NCI-H1694 treated with DMSO at 0.1 percent for 48 hours (cell line): ENCODE measurements at regions not wholly inside any gene's neighbourhood (a gene's known extent, or its start where the extent isn't known, plus 50 kb on each side); places are given as distances from the start of the nearest gene placed in this dataset.

Source experiments
- DNase-seq: peaks from one replicate; lab custom pipeline; 2025; lab: John Stamatoyannopoulos, UW

GRCh38 chr14:49016381-49016780 is 569.8 kb downstream of the RPS29 start:
- DNase-seq, result no peak

GRCh38 chr14:49014476-49014875 is 571.7 kb downstream of the RPS29 start:
- DNase-seq, result no peak

DNA sequence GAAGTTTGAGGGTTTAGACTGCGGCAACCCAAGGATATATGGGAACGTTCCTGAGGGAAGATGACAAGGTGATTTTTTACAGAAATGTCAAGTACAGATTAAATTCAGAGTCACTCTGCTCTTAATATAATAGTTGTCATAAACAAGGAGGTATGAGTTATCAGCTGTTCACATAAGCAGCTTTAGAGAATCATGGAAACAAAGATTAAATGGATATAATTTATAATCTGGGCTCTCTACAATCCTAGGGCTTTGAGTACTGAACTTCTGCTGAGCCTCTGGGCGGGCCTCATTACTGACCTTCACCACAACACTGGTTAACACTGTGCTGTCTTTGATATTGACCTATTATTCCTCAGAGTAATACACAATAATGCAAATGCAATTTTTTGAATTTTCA is 577.8 kb downstream of the RPS29 start:
- no peak for DNase-seq

DNA sequence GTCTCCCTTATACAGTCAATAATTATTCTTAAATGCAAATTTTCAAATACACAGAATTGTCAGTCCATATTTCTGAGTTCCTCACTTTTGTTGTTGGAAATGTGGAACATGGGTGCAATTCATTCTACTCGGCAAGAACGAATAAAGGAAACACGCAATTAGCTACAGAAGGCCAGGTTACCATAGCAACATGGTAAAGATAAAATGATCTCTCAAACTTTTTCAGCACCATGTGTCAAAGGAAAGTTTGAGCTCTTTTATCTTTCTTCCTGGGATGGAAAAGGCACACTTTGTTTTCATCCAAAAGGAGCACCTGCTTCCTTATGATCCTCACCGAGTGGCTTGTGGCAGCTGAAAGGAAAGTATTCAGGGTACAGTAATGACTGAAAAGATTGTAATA is 595.0 kb downstream of the RPS29 start:
- no peak for DNase-seq

DNA sequence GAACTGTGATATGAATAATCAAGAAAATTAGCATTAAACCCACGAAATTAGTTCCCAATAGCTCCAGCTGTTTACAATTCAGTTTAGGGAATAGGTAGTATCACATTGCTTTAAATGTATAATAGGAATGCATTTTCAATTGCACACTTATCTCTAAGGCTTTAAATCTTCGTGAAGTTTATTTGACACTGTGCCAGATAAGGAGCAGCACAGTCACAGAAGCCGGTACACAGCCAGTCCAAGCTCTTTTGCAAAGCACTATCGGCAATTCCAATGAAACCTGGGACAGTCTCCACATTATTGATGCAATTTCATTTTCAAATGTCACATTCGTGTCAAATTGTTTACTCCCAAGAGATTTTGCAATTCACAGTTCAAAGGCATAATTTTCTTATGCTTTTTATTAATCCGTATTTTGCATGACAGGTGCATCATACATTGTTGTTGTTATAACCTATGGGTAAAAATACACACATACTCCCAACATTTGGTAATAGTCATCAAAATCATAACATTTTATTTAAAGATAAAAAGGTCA is 602.8 kb downstream of the RPS29 start:
- DNase-seq, result no peak

GRCh38 chr14:48974994-48975393 is 611.2 kb downstream of the RPS29 start:
- DNase-seq, result no peak

DNA sequence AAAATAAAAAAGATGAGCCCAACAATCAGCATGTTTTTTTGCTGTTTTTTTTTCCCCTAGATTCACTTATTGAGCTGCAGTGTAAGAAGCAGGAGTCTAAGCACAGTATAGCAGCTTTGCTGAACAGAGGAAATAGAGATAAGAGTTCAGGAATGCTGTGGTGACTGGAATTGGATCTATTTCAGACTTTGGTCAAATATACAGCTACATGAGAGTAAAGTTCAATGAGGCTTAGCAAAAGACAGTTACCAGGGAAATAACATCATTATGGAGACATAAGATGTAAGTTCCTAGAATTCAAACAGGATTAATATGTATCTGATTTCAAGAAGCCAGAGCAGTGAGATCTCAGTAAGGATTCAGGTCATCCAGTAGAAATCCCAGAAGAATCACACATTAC is 613.0 kb downstream of the RPS29 start:
- no peak for DNase-seq

DNA sequence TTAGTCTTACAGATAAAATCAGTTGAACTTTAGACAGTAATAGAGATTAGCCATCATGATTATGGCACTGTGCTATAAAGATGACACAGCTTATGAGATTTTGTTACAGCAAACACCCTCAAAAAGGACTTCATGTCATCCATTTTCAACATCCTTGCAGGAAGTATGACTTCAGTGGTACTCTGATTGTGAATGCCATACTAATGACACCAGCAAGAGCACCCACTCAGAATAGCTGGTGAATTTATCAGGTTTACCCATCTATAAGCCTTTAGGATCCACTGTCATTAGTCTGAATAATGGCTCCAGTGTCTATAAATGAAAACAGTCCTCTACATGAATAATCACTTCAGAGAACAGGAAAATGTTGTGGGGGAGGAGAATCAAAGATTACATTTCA is 615.2 kb downstream of the RPS29 start:
- no peak for DNase-seq

DNA sequence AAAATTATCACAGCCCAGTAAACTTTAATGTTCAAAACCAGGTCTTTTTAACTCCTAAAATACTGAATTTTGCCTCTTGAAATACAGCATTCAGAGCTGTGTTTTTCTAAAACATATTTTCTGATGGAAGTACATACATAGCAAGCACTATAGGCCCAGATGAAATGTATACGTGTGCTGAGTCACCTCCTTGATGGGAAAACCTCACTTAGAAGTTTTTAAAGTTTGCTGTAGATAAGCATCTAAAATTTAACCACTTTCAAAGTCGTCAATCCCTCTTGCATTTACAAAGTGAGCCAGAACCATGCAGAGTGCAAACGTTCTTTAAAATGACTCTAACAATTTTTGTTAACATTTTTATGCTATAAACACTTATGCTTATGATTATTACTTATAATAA is 618.8 kb downstream of the RPS29 start:
- no peak for DNase-seq

- DNase-seq, result no peak
Measured at GRCh38 chr14:48963231-48963790, 622.9 kb downstream of the RPS29 start.

- DNase-seq, result no peak
Measured at GRCh38 chr14:48957486-48957885, 628.7 kb downstream of the RPS29 start.

GRCh38 chr14:48955857-48956256 is 630.3 kb downstream of the RPS29 start:
- DNase-seq, result no peak

- no peak for DNase-seq
Measured at GRCh38 chr14:48954446-48954845, 631.7 kb downstream of the RPS29 start.

DNA sequence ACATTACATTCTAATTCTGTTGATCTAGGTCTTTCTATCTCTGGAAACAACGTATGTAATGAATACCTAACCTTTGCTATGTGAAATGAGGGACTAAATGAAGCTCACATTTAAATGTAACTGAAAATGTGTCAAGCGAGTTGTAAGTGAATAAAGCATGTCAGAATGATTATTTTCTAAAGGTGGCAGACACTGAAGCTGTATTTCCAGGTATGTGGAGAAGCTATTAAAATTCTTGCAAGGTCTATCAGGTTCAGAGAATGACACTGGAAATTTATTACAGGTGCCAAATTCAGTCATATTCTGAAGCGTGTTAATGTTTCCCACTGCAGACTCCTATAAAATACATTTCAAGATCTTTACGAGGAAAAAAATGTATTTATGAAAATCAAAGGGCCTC is 641.4 kb downstream of the RPS29 start:
- no peak for DNase-seq

- DNase-seq, result no peak
Measured at GRCh38 chr14:48943913-48944312, 642.3 kb downstream of the RPS29 start.

GRCh38 chr14:48937541-48938195 is 648.5 kb downstream of the RPS29 start:
- no peak for DNase-seq

DNA sequence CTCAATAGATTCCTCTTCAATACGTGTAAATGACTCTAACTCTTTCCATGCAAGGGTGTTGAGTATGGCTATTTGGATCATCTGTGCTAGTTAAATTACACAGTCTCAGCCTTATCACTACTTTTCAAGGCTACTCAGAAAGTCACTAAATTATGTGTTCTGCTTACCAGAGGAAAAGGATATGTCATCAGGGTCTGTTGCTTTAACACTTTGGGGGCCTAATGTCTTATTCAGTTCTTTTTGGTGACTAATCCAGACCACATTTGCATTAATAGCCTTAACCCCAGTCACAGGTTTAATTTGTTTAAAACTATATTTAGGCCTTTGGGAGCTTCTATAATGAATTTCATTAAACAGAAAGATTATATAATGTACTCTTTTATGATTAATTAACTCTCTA is 649.3 kb downstream of the RPS29 start:
- no peak for DNase-seq

DNA sequence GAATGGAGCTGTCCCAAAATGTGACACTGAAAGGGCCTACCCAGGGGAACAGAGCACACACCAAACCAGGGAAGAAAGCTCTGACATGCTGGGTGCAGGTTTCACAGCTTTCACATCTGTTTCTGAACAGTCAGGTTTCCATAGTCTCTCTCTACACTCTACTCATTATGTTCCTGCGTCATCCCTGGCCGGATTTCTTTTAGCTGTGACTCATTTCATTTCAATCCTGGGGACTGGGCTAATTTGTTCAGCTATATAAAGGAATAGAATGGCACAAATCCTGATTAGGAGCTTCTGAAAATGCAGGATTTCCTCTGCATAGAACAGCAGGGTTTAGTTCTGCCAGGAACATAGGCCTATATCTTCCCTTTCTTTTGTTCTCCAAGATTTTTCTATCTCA is 649.8 kb downstream of the RPS29 start:
- DNase-seq, result no peak

DNA sequence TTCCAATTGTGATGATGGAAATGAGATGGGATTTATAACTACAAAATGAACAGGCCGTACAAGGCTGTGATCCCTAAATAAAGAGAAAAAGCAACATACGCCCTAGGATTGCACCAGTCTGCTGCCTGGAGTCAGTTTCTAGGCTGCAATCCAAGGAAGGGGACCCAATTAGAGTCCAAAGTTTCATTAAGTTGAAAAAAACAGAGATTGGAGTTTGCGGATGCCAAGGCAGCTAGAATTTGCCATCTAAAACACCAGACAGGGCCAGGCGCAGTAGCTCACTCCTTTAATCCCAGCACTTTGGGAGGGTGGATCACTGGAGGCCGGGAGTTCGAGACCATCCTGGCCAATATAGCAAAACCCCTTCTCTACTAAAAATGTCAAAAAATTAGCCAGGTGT is 661.0 kb downstream of the RPS29 start:
- no peak for DNase-seq

DNA sequence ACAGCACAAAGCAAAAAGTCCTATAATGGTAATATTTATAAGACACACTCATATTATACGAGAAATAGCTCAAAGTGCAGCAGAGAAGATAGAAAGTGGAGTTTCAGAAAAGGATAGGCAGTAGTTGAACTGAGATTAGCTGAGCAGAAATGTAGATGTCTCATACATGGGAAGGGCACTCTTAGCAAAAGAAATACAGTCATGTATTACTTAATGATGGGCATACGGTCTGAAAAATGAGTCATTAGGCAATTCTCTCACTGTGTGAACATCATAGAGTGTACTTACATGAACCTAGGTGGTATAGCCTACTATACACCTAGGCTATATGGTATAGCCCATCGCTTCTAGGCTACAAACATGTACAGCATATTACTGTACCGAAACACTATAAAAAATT is 671.3 kb downstream of the RPS29 start:
- DNase-seq, result no peak

GRCh38 chr14:48914382-48914781 is 671.8 kb downstream of the RPS29 start:
- DNase-seq, result no peak

DNA sequence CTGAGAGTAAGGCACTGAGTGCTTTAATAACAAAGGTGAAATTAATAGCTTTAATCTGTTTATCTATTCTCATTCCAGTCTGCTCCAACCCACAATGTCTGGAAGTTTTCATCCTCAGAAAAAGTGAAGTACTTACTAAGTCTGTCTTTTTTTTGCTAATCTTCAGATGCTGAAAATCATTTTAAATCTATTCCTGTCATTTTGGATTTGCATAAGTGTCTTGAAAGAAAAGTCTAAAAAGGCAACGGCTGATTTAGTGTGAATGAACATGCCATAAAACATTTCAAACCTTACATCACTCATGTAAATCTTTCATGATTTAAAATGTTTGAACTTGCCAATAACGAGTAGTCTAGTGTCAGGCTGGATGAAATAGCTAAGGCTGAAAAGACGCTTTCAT is 685.6 kb downstream of the RPS29 start:
- no peak for DNase-seq

DNA sequence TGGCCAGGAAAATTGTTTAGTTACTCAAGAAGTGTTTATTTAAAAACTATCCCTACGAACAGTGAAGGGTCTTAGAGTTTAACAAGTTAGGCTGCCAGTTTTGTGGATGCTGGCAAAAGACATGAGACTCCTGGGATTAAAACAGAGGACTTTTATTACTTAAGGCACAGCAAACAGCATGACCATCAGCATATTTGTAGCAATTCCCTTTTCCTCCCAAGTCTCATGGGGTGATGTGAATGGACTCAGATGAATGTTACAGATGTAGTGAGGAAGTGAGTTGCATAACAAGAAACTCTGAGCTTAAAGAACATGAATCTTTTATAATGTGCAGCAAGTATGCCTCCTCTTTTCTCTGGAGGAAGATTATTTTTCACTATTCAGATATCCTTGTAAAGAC is 695.8 kb downstream of the RPS29 start:
- no peak for DNase-seq

DNA sequence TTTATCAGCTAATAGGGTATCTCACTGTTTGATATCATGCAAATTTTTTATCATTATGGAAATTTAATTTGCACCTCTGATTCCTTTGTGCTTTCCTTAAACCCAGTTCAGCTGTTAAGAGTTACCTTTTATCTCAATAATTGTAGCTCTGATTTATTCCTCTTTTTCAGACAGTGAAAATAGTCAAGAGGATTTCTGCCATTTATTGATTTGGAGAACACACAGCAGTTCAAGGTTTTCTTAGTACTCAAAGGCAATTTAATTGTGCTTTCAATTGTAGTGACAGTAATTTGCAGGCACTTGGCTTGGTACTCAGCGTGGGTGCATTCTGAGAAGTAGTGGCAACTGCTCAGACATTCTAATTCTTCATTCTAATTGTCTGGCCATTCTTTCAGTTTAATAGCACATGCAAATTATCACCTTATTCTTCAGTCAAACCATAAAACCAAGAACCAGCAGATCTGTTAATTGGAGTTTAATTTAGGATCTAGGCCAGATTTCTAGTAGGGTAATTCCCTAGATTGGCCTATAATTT is 709.3 kb downstream of the RPS29 start:
- DNase-seq, result no peak
